HCT116 (cell line): ENCODE measurements at regions not wholly inside any gene's neighbourhood (a gene's known extent, or its start where the extent isn't known, plus 50 kb on each side); places are given as distances from the start of the nearest gene placed in this dataset.

Experiments
- ATAC-seq: fragments of 200-7000 bp; cut with Tn5 transposase; 2 replicates; pipeline ENCODE4 v1.9.1; 2020; ENCODE audit warnings: mild to moderate bottlenecking, moderate library complexity
- BruUV-seq: library from RNA; stranded (reverse); fragments of 400-500 nt; replicated peaks from 2 replicates; lab custom pipeline; 2021; lab: Mats Ljungman, UMichigan
- CTCF ChIA-PET: fragments of 300-600 bp; sonication (Branson Sonifier 250); formaldehyde crosslinking; loops from one replicate; lab custom pipeline; 2021; ENCODE audit warnings: antibody characterized with exemption; lab: Charles Lee
- POLR2A ChIA-PET: fragments of 300-600, 350-600 bp; sonication (Branson Sonifier 250); formaldehyde crosslinking; loops from one replicate; lab custom pipeline; 2021; ENCODE audit warnings: antibody characterized with exemption; lab: Charles Lee
- RAD21 ChIA-PET, 2 experiments: fragments of 300-600 bp; sonication (Branson Sonifier 250); formaldehyde crosslinking; loops; one replicate each; lab custom pipeline; 2023; ENCODE audit warnings: low total read pairs in 2 of 2; ENCODE audit not compliant: uncharacterized antibody in 2 of 2, unreplicated experiment in 2 of 2, low non-redundant PET in 1 of 2; lab: Charles Lee
- DNase-seq: peaks from one replicate; pipeline ENCODE4 v3.0.0-alpha.2; 2010; ENCODE audit warnings: low read depth, low spot score
- H2AFZ ChIP-seq: fragments of 200-600 bp; shearing (Covaris generic), sonication (generic); 2 replicates; pipeline ENCODE4 v1.6.1; 2017; ENCODE audit warnings: low read depth, mixed run types, mixed read lengths, antibody characterized with exemption, low read length; ENCODE audit not compliant: poor library complexity, severe bottlenecking
- H3K27ac ChIP-seq: 2 replicates; pipeline ENCODE4 v1.5.1; 2012; ENCODE audit warnings: low read depth, low read length
- H3K27me3 ChIP-seq: fragments of 200-600 bp; sonication (generic); 2 replicates; pipeline ENCODE4 v1.6.1; 2016; ENCODE audit warnings: mixed run types, low read length, mixed read lengths; ENCODE audit not compliant: insufficient read depth
- H3K36me3 ChIP-seq, 2 experiments: fragments of 200-500 bp in 1 of 2; fragments of 200-600 bp in 1 of 2; sonication (Bioruptor generic) in 1 of 2; sonication (generic) in 1 of 2; 2 replicates each; pipeline versions ENCODE4 v1.5.1 to v1.6.1; 2014 to 2016; ENCODE audit warnings: low read length in 2 of 2, inconsistent platforms in 1 of 2, mixed read lengths in 1 of 2, mixed run types in 1 of 2; ENCODE audit not compliant: insufficient read depth in 2 of 2, control insufficient read depth in 1 of 2
- H3K4me1 ChIP-seq, 2 experiments: fragments of 200-600 bp in 1 of 2; sonication (generic) in 1 of 2; 2 replicates each; pipeline versions ENCODE4 v1.5.1 to v1.6.1; 2012 to 2017; ENCODE audit warnings: low read length in 2 of 2, inconsistent platforms in 1 of 2, mild to moderate bottlenecking in 1 of 2, mixed read lengths in 1 of 2, mixed run types in 1 of 2, moderate library complexity in 1 of 2; ENCODE audit not compliant: insufficient read depth in 2 of 2, control insufficient read depth in 1 of 2
- H3K4me2 ChIP-seq: fragments of 200-600 bp; sonication (generic); 2 replicates; pipeline ENCODE4 v1.6.1; 2017; ENCODE audit warnings: mixed run types, low read length, mixed read lengths
- H3K4me3 ChIP-seq, 2 experiments: fragments of 200-600 bp in 1 of 2; sonication (generic) in 1 of 2; replicated peaks in 1 of 2; 2 replicates each; pipeline ENCODE4 v1.5.1; 2011 to 2016; ENCODE audit warnings: low read length in 2 of 2, control low read depth in 1 of 2, low read depth in 1 of 2, mild to moderate bottlenecking in 1 of 2, mixed read lengths in 1 of 2, mixed run types in 1 of 2
- H3K79me2 ChIP-seq: fragments of 200-600 bp; sonication (generic); 2 replicates; pipeline ENCODE4 v1.6.1; 2017; ENCODE audit warnings: mild to moderate bottlenecking, mixed run types, low read length, moderate library complexity, mixed read lengths; ENCODE audit not compliant: insufficient read depth
- H3K9ac ChIP-seq: fragments of 200-600 bp; sonication (generic); 2 replicates; pipeline ENCODE4 v1.6.1; 2016; ENCODE audit warnings: low read length, mixed read lengths
- H3K9me2 ChIP-seq: fragments of 200-600 bp; sonication (generic), shearing (Covaris generic); 2 replicates; pipeline ENCODE4 v1.6.1; 2017; ENCODE audit warnings: mixed run types, mild to moderate bottlenecking, moderate library complexity; ENCODE audit not compliant: insufficient read depth
- H3K9me3 ChIP-seq, 2 experiments: fragments of 200-500 bp in 1 of 2; fragments of 200-600 bp in 1 of 2; sonication (Bioruptor generic) in 1 of 2; sonication (generic) in 1 of 2; 2 replicates each; pipeline ENCODE4 v1.6.1; 2014 to 2017; ENCODE audit warnings: low read length in 2 of 2, mixed read lengths in 2 of 2, inconsistent platforms in 1 of 2, low read depth in 1 of 2, mild to moderate bottlenecking in 1 of 2, mixed run types in 1 of 2, moderate library complexity in 1 of 2; ENCODE audit not compliant: control insufficient read depth in 1 of 2, insufficient read depth in 1 of 2
- H4K20me1 ChIP-seq: fragments of 200-600 bp; sonication (generic), shearing (Covaris generic); 2 replicates; pipeline ENCODE4 v1.6.1; 2017; ENCODE audit warnings: mixed run types, mild to moderate bottlenecking, moderate library complexity; ENCODE audit not compliant: insufficient read depth
- CBX3 ChIP-seq: IDR thresholded peaks from 2 replicates; pipeline ENCODE4 v1.6.1; 2012; ENCODE audit warnings: low read depth
- ELF1 ChIP-seq: IDR thresholded peaks from 2 replicates; pipeline ENCODE4 v1.6.1; 2012; ENCODE audit warnings: low read depth, borderline replicate concordance
- EZH2phosphoT487 ChIP-seq: fragments of 200-600 bp; IDR thresholded peaks from 2 replicates; pipeline ENCODE4 v1.6.1; 2018; ENCODE audit warnings: antibody characterized with exemption, borderline replicate concordance
- POLR2A ChIP-seq: IDR thresholded peaks from 2 replicates; pipeline ENCODE4 v1.7.0; 2011; ENCODE audit warnings: borderline replicate concordance; ENCODE audit not compliant: insufficient read depth, insufficient read length; ENCODE audit errors: extremely low read depth
- POLR2AphosphoS5 ChIP-seq: IDR thresholded peaks from 2 replicates; pipeline ENCODE4 v1.6.1; 2011; ENCODE audit warnings: mild to moderate bottlenecking, low read depth, low read length, moderate library complexity
- SRF ChIP-seq: IDR thresholded peaks from 2 replicates; pipeline ENCODE4 v1.6.1; 2012; ENCODE audit warnings: low read depth
- YY1 ChIP-seq: IDR thresholded peaks from 2 replicates; pipeline ENCODE4 v1.6.1; 2011; ENCODE audit warnings: low read length, low read depth, moderate library complexity, mild to moderate bottlenecking; ENCODE audit not compliant: insufficient replicate concordance; ENCODE audit errors: extremely low read depth
- ZBTB33 ChIP-seq: IDR thresholded peaks from 2 replicates; pipeline ENCODE4 v1.6.1; 2011; ENCODE audit warnings: mild to moderate bottlenecking, low read length, moderate library complexity; ENCODE audit not compliant: insufficient replicate concordance; ENCODE audit errors: extremely low read depth
- ZFX ChIP-seq: fragments of 450-650 bp; IDR thresholded peaks from 2 replicates; pipeline ENCODE4 v1.6.1; 2017
- ZNF274 ChIP-seq: fragments of 200-500 bp; sonication (Bioruptor generic); IDR thresholded peaks from 2 replicates; pipeline ENCODE4 v1.6.1; 2014; ENCODE audit warnings: mild to moderate bottlenecking, low read depth, low read length, inconsistent platforms
- intact Hi-C: fragments of 100-400 bp; cut with micrococcal nuclease; formaldehyde crosslinking; loops from 2 replicates; pipeline ENCODE4 v1.10.0; 2022
- TF ChIP-seq, protein P1 (sequence below): IDR thresholded peaks from 2 replicates; pipeline ENCODE4 v1.6.1; 2012
- TF ChIP-seq, protein P2 (sequence below): IDR thresholded peaks from 2 replicates; pipeline ENCODE4 v1.6.1; 2012

DNA sequence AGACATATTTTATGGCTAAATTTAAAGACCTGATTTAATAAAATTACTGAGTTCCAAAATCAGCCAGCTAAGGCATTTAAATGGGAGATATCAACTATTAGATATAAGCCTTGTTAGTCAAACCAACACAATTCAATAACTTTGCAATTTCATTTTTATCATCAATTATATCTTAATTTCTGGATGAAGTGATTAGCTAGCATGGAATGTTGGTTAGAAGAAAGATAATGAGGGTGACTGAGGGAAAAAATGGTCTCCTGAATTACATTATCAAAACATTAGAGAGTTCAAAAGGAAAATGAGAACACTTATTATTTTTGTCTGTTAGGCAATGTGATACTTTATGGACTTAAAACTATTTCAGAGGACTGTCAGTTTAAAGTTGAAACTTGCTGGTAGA is 525.7 kb downstream of the CDH11 start:
- RAD21 ChIA-PET = no interaction called here
- DNase-seq (no peak), ATAC-seq (no peak)
- Histone ChIP-seq H3K4me2 (no peak overlapping the region), H4K20me1 (no peaks in the 10 kb centered on the region), H3K27ac (no peak overlapping the region), H3K79me2 (no peaks in the 10 kb centered on the region), H2AFZ (no peak overlapping the region), H3K9ac (no peak overlapping the region), H3K9me3 (peaks cover 3 to 10% of the 10 kb centered on the region in 2 experiments; a peak in 2 of 4 replicates), H3K4me1 (no peaks in the 10 kb centered on the region; a peak in 1 of 4 replicates), H3K36me3 (no peaks in the 10 kb centered on the region), H3K9me2 (no peaks in the 10 kb centered on the region), H3K27me3 (no peaks in the 10 kb centered on the region), H3K4me3 (no peak overlapping the region)
- POLR2A ChIA-PET = no interaction called here
- BruUV-seq = no TSS peak
- TF ChIP-seq, protein P1, sequence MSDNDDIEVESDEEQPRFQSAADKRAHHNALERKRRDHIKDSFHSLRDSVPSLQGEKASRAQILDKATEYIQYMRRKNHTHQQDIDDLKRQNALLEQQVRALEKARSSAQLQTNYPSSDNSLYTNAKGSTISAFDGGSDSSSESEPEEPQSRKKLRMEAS = no peak
- TF ChIP-seq POLR2AphosphoS5 (no peak), YY1 (no peak), POLR2A (no peak), ZBTB33 (no peak), CBX3 (no peak), ZFX (no peak), ZNF274 (no peak), SRF (no peak), EZH2phosphoT487 (no peak), ELF1 (no peak)
- TF ChIP-seq, protein P2, sequence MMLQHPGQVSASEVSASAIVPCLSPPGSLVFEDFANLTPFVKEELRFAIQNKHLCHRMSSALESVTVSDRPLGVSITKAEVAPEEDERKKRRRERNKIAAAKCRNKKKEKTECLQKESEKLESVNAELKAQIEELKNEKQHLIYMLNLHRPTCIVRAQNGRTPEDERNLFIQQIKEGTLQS = no peak
- CTCF ChIA-PET = no interaction called here
- intact Hi-C loops = no loop called here
